Iris pigment epithelial cell (primary cell): ENCODE measurements at regions not wholly inside any gene's neighbourhood (a gene's known extent, or its start where the extent isn't known, plus 50 kb on each side); places are given as distances from the start of the nearest gene placed in this dataset.
A peak's percentile ranks its signal among the peaks of the same experiment; 100 is the strongest.
"Not testable (repeated sequence)": the region's sequence is repeated elsewhere in the genome, so short reads cannot be mapped to it uniquely, and the experiment has no call there.

Experiments used
- DNase-seq: peaks from one replicate; pipeline ENCODE4 v3.0.0-alpha.2; 2011; ENCODE audit warnings: low read depth

DNA sequence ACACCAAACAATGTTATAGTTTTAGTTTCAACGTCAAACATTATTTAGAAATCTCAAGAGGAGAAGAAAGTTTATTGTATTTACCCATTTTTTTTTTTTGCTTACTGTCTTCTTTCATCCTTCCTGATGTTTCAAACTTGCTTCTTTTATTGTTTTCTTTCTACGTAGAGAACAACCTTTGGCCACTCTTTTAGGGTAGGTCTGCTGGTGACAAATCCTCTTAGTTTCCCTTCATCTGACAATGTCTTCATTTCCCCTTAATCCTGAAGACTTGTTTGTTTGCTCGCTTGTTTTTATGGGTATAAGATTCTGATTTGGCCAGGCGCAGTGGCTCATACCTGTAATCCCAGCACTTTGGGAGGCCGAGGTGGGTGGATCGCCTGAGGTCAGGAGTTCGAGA lies 89.1 kb downstream of the RHOU start:
- DNase-seq: no peak

DNA sequence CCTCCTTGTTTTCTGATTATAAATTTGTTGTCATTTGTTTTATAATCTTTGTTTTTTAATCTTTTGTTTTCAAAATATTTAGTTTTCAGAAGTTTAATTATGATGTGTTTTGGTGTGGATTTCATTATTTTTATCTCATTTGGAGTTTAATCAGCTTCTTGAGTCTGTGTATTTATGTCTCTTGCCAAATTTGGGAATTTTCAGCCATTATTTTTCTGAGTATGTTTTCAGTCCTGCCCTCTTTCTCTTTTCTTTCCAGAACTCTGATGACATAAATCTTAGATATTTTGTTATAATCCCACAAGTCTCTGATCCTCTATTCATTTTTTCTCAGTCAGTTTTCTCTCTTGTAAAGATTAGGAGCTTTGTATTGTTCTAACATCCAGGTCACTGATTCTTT lies 89.8 kb downstream of the RHOU start:
- DNase-seq: no peak

DNA sequence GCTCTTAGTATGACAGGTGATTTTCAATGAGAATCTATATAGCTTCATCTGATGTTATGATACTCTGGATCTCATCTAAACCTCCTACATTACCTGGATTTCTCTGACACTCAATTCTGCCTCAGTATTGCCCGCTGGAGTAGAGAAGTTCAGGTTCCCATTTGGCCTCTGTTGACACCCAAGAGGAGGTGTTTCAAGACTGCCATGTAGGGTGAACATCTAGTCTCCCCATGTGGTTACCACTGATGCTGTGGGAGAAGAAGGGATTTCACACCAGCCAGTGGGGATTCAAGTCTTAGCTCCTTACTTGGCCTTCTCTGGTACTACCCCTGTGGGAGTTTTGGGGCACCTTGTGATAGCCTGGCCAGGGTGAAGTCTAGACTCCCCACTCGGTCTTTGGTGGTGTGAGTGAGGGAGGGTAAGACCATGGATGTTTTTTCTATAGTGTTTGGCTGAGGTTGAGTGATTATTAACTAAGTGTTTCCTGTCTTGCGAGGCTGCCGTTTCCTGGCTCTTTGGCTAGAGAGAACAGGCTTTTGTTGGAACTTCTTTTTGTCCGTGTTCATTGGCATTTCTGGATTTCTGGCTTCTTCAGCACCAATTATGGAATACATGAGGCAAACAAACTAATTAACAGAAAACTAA lies 90.7 kb downstream of the RHOU start:
- no peak for DNase-seq

DNA sequence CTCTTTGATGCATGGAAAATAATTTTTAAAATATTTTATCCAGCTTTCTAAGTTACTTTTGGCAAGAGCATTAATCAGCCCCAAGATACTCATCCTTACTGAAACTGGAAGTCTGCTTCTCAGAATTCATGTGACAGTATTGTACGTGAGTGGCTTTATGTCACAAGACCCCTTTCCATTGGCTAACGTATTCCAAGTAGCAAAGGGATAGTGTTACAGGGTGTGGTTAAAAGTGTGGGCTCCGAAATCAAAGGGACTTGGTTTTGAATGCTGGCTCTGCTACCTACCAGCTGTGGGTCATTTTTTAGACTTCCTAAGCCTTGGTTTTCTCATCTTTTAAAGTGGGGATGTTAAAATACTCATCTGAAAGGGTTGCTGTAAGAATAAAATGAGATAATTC lies 91.7 kb downstream of the RHOU start:
- DNase-seq: no peak

DNA sequence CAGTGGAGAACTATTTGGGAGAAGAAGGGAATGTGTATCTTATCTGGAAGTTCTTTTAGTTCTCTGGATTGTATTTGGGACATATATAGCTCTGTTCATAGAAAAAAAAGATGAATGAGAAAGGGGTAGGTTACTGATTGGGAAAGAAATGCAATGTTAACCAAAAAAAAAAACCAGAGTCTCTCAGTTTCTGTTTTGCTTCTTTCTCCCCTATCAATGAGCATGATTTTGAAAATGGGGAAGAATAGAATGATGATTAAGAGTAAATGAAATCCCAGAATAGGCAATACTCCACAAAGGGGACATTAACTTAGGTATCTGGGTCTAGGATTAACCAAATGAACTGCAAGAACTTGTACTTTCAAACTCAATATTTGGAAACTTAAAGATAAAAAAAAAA lies 92.9 kb downstream of the RHOU start:
- no peak for DNase-seq

DNA sequence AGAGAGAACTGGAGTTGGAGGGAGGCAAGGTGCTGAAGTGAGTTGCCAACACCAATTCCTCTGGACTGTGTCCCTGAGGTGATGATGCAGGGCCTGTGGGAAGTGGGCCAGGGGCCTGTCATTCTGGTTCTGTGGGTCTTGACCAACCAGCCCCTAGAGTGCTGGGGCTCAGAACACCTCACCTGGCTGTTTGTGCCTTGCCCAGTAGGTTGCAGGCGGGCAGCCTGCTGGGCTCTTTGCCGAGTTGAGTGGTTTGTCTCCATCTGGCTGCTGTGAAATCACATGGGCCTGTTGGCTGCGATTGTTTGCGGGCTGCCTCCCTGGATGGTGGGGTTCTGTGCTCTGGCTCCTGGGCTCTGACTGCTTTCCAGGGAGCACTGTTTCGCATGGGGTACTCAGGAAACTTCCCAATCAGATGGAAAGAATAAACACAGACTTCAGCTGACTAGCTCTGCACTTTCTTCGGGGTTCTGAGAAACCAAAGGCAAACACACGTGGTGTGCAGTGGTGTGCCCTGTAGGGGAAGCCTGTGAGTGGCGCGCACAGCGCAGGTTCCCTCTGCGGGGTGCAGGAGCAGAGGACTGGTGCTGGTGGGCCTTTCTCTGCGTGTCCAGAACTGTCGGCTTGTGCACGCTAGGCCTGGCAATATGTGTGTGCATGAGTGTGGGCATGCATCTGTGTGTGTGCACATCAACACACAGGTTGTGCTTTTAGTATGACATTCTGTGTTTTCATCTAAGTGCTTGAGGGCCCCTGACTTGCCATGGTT lies 95.1 kb downstream of the RHOU start:
- no peak for DNase-seq

DNA sequence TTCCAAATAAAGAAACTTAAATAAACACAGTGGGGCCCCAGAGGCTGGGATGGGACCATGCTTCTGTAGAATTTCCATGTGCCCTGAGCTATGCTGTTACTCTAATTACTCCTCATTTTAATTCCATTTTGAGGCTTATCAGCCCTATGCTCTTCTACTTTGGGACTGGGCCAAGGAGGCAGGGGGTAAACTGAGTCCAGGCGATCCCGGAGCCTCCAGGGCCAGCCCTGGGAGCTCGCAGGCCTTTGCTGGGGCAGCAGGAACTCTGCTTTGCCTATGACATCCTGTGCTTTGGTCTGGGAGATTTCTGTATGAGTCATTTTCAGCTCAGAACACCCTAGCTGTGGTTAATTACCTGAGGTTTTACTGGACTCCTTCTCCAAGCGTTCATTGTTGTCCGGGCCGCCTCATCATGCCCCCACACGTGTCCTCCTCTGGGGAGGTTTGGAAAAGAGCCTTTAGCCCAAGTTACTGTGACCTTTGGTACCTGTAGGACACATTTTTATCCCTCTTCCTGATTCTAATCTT lies 95.7 kb downstream of the RHOU start:
- DNase-seq: peak; percentile 83

DNA sequence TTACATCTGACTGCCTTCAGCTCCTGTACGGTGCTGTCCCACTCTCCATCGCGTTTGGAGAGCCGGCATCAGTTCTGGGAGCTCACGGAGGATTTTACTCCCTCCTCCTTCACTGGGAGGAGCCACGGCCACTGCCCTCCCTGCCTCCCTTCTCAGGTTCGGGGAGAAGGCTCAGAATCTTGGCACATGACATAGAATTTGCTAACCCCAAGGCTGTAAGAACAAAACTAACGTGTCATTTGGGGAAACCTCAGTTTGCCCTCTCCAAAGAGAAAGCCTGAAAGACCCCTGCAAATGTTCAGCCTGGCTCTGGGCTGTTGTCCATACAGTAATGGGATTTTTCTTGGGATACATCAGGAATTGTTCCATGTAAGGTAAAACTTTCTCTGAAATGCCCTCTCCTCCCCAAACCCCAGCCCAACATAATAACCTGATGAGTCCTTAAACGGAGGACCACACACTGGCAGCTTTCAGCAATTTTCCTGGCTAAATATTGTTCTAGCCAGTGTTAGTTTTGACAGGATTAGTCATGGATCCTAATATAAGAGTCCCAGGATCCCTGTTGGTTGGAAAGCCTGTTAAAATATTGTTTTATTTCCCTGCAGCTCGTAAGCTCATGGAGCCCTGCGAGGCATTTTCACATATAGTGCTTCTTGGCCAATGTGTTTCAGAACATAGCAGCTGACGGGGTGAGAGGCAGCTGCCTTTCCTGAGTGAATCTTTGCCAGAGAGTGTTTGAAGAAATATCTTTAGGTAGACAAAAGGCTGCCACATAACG lies 98.8 kb downstream of the RHOU start:
- no peak for DNase-seq

DNA sequence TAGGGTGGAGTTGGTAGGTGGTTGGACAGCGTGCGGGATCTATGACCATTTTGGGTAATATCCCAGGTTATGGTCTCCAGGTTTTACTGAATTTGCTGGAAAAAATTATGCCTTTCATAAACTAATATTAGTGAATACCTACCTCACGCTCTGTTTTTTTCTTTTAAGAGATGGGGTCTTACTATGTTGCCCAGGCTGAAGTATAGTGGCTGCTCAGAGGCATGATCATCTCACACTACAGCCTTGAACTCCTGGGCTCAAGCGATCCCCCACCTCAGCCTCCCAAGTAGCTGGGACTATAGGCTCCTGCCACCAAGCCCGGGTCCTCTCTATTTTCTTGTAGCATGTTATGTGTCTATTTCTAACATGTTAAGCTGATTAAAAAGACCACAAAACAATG lies 100.2 kb downstream of the RHOU start:
- DNase-seq: no peak

DNA sequence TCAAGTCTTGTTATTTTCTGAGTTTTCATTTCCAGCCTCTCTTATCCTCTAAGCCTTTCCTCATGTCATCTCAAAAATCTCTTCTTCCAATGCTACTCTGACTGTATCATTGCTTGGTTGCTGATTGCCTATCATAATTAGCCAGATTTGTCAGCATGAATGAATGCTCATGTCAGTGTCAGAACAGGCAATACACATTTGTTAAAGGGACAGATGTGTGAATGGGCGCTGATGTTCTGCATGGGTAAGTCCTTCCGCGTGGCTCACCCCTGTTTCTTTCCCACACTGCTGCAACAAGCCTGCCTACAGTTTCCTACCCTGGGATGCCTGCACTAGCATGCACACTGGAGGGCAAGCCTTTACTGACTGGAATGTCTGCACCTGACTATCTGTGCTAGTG lies 100.6 kb downstream of the RHOU start:
- no peak for DNase-seq

DNA sequence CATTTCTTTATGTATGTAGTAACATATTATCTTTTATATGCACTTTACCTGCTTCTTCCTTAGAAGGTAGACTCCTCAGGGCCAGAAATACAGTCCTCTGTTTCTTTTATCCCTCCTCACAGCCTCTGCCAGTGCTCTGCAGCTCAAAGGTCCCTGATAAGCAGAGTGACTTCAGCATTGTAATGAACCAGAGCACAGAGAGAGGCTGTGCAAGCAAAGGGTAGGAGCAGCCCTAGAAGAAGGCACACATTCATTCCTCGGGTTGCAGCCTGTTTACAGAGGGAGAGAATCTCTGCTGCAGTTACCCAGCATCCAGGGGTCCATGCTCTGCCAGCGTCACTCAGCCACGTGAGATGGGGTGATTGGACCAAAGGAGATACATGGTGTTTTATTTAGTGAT lies 101.1 kb downstream of the RHOU start:
- DNase-seq: no peak

DNA sequence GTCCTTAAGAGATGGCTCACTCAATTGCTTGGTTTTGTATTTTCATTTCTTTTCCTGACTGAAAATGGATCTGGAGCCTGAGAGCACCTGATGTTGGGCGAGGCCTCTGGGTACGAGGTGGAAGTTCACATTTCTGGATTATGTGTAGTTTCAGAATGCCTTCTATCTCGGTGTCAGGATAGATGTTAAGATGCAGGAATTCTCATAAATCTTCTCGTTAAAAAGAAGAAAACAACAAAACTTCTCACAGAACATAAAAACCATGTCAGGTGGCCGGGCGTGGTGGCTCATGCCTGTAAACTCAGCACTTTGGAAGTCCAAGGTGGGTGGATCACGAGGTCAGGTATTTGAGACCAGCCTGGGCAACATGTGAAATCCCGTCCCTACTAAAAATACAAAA lies 101.8 kb downstream of the RHOU start:
- DNase-seq: no peak

DNA sequence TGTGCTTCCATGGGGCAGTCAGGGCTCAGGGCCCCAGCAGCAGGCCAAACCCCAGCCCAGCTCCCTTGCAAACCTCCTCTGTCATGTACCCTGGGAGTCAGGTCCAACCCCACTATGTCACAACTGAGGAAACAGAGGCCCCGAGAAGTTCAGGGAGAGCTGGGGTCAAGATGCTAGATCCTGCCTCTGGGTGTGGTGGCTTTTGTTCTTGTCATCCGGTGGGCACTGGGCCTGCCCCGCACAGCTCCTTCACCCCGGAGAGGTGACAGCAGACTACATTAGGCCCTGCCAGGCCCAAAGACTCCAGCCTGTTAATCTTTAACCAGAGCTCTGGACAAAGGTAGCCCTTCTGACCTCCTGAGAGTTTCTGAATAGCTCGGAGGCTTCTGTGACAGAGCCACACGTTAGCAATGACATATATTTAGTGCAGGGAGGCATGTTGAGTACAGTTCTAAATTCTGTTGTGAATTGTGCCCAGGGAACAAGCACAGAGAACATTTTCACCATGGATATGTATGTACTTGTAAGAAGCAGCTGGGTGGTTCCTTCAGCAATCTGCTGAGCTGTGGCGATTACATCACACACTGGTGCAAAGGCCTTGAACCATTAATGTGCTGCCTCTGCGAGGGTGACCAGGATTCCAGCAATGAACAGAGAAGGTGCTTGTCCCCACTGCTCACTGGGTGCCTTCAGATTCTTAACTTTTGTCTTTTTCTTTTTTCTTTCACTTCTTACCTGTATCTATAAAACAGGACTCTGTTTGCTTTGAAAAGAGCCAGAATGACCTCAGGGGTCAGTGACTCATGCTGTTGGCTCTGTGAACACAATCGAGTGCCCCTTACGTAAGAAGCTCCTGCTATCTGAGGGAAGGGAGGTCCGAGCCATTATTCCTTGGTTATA lies 102.8 kb downstream of the RHOU start:
- peak; percentile 97 for DNase-seq

DNA sequence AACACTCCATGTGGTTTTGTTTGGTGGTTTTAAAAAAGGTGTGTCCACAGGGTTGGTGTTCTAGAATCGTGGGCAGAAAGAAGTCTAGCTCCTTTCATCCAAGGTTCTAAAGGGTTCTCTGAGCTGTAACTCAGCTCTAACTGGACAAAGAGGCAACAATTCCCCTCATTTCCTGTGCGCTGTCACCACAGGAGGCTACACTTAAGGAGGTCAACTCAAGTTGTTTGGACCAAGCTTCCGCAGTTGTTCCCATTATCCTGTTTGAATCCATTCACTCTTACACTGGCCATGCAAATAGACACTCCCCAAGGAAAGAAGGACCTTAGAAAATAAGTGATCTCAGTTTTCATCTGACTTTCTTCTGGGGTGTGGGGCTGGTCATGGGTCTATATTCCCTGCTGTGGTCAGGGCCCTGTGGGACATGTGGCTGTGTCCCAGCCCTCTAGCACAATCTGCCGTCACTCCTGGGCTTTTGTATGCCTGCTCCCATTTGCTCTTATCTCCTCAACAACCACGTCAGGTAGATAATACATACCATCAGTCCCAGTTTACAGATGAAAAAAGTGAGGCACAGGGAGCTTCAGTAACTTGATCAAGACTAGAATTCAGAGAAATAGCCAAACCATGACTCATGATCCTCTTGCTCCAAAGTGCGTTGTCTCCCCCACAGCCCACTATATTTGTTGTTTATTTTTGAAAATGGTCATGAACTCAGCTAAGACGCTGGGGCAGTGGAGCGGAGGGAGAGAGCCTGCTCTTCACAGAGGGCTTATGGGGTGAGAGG lies 103.6 kb downstream of the RHOU start:
- DNase-seq: peak; percentile 87

DNA sequence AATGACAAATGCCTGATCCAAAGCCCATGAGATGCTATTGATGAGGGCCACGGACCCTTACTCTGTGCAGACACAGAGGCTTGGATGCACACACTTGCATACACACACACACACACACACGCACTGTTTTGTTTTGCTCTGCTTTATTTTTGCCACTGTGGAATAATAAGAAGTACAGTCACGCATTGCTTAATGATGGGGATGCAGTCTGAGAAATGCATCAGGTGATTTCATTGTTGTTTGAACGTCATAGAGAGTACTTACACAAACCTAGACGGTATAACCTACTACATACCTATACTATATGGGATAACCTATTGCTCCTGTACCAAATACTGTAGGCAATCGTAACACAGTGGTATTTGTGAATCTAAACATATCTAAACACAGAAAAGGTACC lies 104.4 kb downstream of the RHOU start:
- peak; percentile 41 for DNase-seq

DNA sequence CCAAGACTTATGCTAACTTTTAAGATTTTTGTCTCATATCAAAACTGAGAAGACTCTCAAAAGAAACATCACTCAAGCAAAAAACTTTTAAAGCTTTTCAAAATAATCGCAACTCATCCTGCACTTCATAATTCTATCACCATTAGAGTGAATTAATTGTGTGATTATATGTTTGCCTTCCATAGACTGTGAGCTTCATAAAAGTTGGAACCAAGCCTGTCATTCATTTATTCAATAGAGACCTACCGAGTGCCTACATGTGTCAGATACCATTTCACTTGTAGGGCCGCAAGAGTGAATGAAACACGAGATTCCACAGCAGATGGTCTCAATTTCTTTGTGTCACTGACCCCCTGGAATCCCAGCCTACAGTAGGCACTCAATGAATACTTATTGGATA lies 106.4 kb downstream of the RHOU start:
- no peak for DNase-seq

DNA sequence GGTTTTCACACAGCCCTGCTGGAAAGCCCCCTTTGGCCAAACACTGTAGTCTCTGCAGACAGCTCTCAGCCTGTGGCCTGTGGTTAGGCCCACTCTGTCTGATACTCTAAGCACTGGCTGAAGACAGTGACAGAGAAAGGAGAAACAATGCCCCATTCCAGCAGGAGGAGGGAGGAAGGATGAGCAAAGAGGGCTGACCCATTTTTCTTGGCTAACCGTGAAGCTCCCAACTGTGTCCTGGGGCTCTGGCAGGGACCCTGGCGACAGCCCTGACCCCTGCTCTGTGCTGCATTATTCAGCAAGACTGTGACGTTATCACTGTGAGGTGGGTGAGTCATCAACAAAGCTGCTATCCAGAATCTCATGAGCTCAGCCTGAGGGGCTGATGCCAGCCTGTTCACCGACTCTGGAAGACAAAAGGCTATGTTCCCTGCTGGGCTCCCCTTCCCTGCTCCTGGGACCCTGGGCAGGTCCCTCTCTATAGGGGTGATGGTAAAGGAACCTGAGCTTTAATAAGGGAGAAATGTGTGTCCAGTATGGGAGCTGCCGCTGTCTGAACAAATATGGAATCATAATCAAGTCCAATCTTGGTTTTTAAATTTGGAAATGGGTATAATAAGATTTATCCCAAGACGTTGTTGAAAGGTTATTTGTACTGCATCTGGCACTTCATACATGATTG lies 107.0 kb downstream of the RHOU start:
- DNase-seq: peak; percentile 90

DNA sequence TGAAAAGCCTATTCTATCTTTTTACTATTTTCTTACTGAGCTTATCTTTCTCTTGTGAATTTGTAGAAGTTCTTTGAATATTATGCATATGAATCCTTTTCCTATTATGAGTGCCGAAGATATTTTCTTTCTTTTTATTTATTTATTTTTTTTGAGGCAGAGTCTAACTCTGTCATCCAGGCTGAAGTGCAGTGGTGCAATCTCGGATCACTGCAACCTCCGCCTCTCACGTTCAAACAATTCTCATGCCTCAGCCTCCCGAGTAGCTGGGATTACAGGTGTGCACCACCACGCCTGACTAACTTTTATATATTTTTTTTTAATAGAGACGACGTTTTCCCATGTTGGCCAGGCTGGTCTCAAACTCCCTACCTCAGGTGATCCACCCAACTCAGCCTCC lies 109.8 kb downstream of the RHOU start:
- no peak for DNase-seq

DNA sequence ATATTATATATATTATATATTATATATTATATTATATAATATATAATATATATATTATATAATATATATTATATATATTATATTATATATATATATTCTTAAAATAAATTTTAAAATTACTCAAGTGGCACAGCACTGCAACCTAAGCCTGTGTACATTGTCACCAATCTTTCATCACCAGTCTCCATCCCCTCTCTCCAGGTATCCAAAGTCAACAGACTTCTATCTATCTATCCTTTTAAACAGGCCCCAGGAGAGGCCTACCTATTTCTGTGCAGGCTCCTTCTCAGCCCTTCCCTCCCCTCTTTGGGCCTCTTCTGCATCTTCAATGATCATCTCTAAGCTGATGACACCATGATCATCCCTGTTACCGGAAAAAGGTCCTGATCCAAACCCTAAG lies 111.7 kb downstream of the RHOU start:
- DNase-seq: no peak

DNA sequence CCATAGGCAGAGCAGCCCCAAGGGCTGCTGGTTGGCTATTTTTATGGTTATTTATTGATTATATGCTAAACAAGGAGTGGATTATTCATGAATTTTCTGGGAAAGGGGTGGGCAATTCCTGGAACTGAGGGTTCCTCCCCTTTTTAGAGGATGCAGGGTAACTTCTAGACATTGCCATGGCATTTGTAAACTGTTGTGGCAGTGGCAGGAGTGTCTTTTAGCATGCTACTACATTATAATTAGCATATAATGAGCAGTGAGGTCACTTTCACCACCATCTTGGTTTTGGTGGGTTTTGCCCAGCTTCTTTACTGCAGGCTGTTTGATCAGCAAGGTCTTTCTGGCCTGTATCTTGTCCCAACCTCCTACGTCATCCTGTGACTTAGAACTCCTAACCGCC lies 112.2 kb downstream of the RHOU start:
- DNase-seq: not testable (repeated sequence)

DNA sequence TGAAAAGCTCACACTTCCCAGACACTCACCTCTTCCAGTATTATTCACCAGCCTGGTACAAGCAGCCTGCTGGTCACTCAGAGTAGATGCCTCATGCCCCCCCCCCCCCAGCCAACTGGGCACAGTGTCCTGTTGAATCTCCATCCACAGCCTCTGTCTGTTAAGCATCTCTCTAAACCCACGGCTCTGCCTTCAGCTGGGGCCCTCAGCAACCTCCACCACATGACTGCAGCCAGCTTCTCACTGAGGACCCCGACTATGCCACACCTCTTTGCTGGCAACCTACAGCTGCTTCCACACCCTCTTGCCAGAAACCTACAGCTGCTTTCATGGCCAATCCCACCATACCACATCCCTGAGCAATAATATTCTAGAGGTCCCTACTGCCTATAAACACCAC lies 113.1 kb downstream of the RHOU start:
- DNase-seq: no peak
